ENCODE measurements at regions not wholly inside any gene's neighbourhood (a gene's known extent, or its start where the extent isn't known, plus 50 kb on each side); places are given as distances from the start of the nearest gene placed in this dataset.
"Not testable (repeated sequence)": the region's sequence is repeated elsewhere in the genome, so short reads cannot be mapped to it uniquely, and the experiment has no call there.

- no peaks in the 10 kb centered on the region for H3K36me3 Mint-ChIP-seq
- no peak for DNase-seq (ENCODE audit: low spot score in 2 of 2, unreplicated experiment in 2 of 2)
- no peak overlapping the region for H3K4me3 Mint-ChIP-seq
- peaks cover 3% of the 10 kb centered on the region for H3K9me3 Mint-ChIP-seq
- no peaks in the 10 kb centered on the region for H3K27me3 Mint-ChIP-seq (ENCODE audit: low read depth)
- H3K27ac Mint-ChIP-seq: no peak overlapping the region
- H3K4me1 Mint-ChIP-seq: peaks cover 2% of the 10 kb centered on the region
- no peak for TF ChIP-seq CTCF (IDR thresholded peaks at IDR 0.05; ENCODE audit: unreplicated experiment)
These were observed 289.3 kb downstream of the DUSP6 start for GRCh38 chr12:89062996-89063395.

- no peak overlapping the region for H3K27ac Mint-ChIP-seq
- no peaks in the 10 kb centered on the region for H3K9me3 Mint-ChIP-seq
- no peaks in the 10 kb centered on the region for H3K36me3 Mint-ChIP-seq
- TF ChIP-seq CTCF (IDR thresholded peaks at IDR 0.05; ENCODE audit: unreplicated experiment): no peak
- peaks cover 2% of the 10 kb centered on the region for H3K4me1 Mint-ChIP-seq
- no peak overlapping the region for H3K4me3 Mint-ChIP-seq
- no peak for DNase-seq (ENCODE audit: low spot score in 2 of 2, unreplicated experiment in 2 of 2)
- H3K27me3 Mint-ChIP-seq (ENCODE audit: low read depth): no peaks in the 10 kb centered on the region
These were observed 292.4 kb downstream of the DUSP6 start for GRCh38 chr12:89059721-89060541.

DNA sequence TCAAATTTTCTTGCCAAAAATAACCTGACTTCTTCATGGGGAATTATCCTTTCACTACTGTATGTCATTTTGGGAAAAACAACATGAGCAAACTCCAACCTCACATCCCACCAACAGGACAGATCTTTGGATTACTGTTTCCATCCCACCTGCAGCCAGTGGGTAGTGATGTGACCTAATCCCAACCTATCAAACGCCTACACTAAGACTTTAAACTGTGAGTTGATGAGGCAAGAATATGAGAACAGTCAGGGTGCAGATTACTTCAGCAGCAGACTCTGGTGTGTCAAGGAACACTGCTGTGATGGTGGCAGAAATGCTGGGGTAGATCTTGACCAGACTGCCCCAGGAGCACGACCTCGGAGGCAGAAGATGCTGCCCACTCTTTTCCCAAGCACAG, 293.2 kb downstream of the DUSP6 start:
- Mint-ChIP-seq H3K36me3 (no peaks in the 10 kb centered on the region), H3K27ac (no peak overlapping the region), H3K27me3 (ENCODE audit: low read depth) (no peaks in the 10 kb centered on the region), H3K9me3 (no peaks in the 10 kb centered on the region), H3K4me1 (peaks cover 2% of the 10 kb centered on the region), H3K4me3 (no peak overlapping the region)
- DNase-seq (ENCODE audit: low spot score in 2 of 2, unreplicated experiment in 2 of 2): no peak
- no peak for TF ChIP-seq CTCF (IDR thresholded peaks at IDR 0.05; ENCODE audit: unreplicated experiment)

GRCh38 chr12:89058402-89058801, 293.9 kb downstream of the DUSP6 start:
- no peak overlapping the region for H3K27ac Mint-ChIP-seq
- no peak overlapping the region for H3K4me3 Mint-ChIP-seq
- H3K36me3 Mint-ChIP-seq: peaks cover 4% of the 10 kb centered on the region
- DNase-seq (ENCODE audit: low spot score in 2 of 2, unreplicated experiment in 2 of 2): no peak
- TF ChIP-seq CTCF (IDR thresholded peaks at IDR 0.05; ENCODE audit: unreplicated experiment): no peak
- no peaks in the 10 kb centered on the region for H3K27me3 Mint-ChIP-seq (ENCODE audit: low read depth)
- H3K4me1 Mint-ChIP-seq: peaks cover 2% of the 10 kb centered on the region
- peaks cover 5% of the 10 kb centered on the region for H3K9me3 Mint-ChIP-seq

DNA sequence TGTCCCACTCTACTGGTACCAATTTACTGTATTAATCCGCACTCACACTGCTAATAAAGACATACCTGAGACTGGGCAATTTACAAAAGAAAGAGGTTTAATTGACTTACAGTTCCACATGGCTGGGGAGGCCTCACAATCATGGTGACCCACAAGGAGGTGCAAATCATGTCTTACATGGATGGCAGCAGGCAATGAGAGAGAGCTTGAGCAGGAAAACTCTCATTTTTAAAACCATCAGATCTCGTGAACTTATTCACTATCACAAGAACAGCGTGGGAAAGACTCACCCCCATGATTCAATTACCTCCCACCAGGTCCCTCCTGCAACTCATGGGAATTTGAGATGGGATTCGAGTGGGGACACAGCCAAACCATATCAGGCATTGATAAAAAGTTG, 298.5 kb downstream of the DUSP6 start:
- H3K4me1 Mint-ChIP-seq; H3K4me3 Mint-ChIP-seq; H3K27ac Mint-ChIP-seq; DNase-seq (ENCODE audit: low spot score in 2 of 2, unreplicated experiment in 2 of 2); H3K9me3 Mint-ChIP-seq; H3K36me3 Mint-ChIP-seq; H3K27me3 Mint-ChIP-seq (ENCODE audit: low read depth): not testable (repeated sequence)

DNA sequence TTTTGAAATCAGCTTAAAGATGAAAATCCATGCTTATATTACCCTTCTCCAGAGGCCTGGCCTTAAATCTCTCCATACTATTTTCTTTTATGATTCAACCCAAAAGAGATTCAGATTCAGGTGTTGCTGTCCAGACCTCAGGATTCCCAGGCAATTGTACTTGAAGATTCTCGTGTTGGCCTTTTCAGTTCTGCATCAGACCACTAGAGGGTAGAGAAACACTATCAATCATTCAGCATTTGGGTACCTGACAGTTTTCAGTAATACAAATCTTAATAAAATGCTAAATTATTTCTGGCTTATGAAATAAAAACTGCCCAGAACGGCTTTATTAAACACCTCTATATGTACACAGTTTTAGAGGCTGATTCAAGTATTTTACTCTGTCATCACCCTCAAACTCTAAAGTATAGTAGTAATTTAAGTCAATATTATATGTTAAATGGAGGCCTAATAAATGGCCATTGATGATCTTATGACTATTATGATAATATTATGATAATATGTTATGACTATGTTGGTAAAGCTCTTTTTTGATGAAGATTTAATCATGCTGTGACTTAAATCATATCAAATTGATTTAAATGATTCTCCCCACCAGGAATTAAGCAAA, 301.1 kb downstream of the DUSP6 start:
- DNase-seq (ENCODE audit: low spot score in 2 of 2, unreplicated experiment in 2 of 2): no peak
- H3K36me3 Mint-ChIP-seq: peaks cover 4% of the 10 kb centered on the region
- no peak overlapping the region for H3K27ac Mint-ChIP-seq
- TF ChIP-seq CTCF (IDR thresholded peaks at IDR 0.05; ENCODE audit: unreplicated experiment): peak; percentile 93
- peaks cover 3% of the 10 kb centered on the region for H3K4me1 Mint-ChIP-seq
- no peaks in the 10 kb centered on the region for H3K27me3 Mint-ChIP-seq (ENCODE audit: low read depth)
- H3K9me3 Mint-ChIP-seq: peaks cover 8% of the 10 kb centered on the region
- H3K4me3 Mint-ChIP-seq: no peak overlapping the region
